ENCODE measurements at regions not wholly inside any gene's neighbourhood (a gene's known extent, or its start where the extent isn't known, plus 50 kb on each side); places are given as distances from the start of the nearest gene placed in this dataset.

DNA sequence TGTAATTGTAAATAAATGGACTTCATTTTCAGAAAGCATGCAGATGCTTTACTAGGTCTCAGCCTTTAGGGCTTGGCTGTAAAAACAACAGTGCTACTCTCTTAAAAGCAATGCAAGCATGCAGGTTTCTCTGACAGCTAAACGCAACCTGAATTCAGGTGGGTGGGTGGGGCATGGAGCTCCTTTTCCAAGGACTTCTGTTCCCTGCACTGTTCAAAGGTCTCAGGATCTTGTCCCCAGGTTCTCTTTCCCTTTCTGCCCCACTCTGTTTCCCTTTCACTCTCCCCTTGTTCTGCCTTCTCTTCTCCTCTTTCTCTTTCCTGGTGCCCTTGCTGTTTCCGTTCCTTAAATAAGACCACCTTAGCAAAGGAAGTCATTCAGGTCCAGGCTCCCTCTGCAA lies 1527.5 kb upstream of the SLC10A2 start:
- peak; percentile 13 for DNase-seq (ENCODE audit: low spot score)
- peak overlapping the region; percentile 33 for H3K27ac ChIP-seq
- TF ChIP-seq EZH2phosphoT487 (IDR thresholded peaks at IDR 0.05; ENCODE audit: low read depth, severe bottlenecking, unreplicated experiment) (no peak), CTCF (IDR thresholded peaks at IDR 0.05; ENCODE audit: poor library complexity) (no peak), EZH2 (IDR thresholded peaks at IDR 0.05; ENCODE audit: borderline replicate concordance) (no peak)

DNA sequence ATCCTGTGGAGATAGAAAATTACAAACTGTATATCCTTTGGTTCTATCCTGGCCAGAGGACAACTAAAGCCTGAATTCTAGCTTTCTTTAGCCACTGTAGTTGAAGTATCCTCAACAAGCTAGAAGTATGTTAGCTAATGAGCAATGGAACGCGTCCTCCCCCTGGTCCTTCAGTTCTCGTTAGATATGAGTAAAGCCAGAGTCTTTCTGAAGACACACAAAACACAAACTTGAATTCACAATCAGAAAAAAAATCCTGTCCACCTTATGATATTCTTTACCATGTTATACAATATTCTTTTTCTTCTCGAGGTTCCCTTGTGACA lies 1527.0 kb upstream of the SLC10A2 start:
- H3K4me1 ChIP-seq (ENCODE audit: insufficient read depth) = peaks cover 10% of the 10 kb centered on the region
- H3K9me2 ChIP-seq (replicated peaks; ENCODE audit: insufficient read depth) = no peaks in the 10 kb centered on the region
- peak overlapping the region; percentile 33 for H3K27ac ChIP-seq
- H3K4me3 ChIP-seq = no peak overlapping the region
- TF ChIP-seq EZH2phosphoT487 (IDR thresholded peaks at IDR 0.05; ENCODE audit: low read depth, severe bottlenecking, unreplicated experiment) (no peak), EZH2 (IDR thresholded peaks at IDR 0.05; ENCODE audit: borderline replicate concordance) (no peak), CTCF (IDR thresholded peaks at IDR 0.05; ENCODE audit: poor library complexity) (no peak)
- no peaks in the 10 kb centered on the region for H4K20me1 ChIP-seq (ENCODE audit: insufficient read depth, poor library complexity, severe bottlenecking)
- no peak overlapping the region for H2AFZ ChIP-seq
- no peaks in the 10 kb centered on the region for H3K79me2 ChIP-seq
- no peak for DNase-seq (ENCODE audit: low spot score)
- no peaks in the 10 kb centered on the region for H3K9me3 ChIP-seq (ENCODE audit: low read depth)
- H3K27me3 ChIP-seq = no peaks in the 10 kb centered on the region
- WGBS (ENCODE audit: low lambda C conversion rate, missing lambda C conversion rate) = 82% methylated on average over 4 of the region's 4 CpGs
- no peaks in the 10 kb centered on the region for H3K36me3 ChIP-seq (replicated peaks; ENCODE audit: insufficient read depth, low read depth)
- H3K4me2 ChIP-seq = no peak overlapping the region

More for the DNA sequence above, 1527.5 kb upstream of the SLC10A2 start:
- Histone ChIP-seq H3K4me2 (peak overlapping the region; percentile 17), H3K27me3 (no peaks in the 10 kb centered on the region), H4K20me1 (ENCODE audit: insufficient read depth, poor library complexity, severe bottlenecking) (no peaks in the 10 kb centered on the region), H2AFZ (no peak overlapping the region), H3K9me2 (replicated peaks; ENCODE audit: insufficient read depth) (no peaks in the 10 kb centered on the region), H3K79me2 (no peaks in the 10 kb centered on the region), H3K4me3 (no peak overlapping the region), H3K36me3 (replicated peaks; ENCODE audit: insufficient read depth, low read depth) (no peaks in the 10 kb centered on the region), H3K4me1 (ENCODE audit: insufficient read depth) (peaks cover 10% of the 10 kb centered on the region), H3K9me3 (ENCODE audit: low read depth) (no peaks in the 10 kb centered on the region)
- 78% methylated on average over 2 of the region's 2 CpGs for WGBS (ENCODE audit: low lambda C conversion rate, missing lambda C conversion rate)

DNA sequence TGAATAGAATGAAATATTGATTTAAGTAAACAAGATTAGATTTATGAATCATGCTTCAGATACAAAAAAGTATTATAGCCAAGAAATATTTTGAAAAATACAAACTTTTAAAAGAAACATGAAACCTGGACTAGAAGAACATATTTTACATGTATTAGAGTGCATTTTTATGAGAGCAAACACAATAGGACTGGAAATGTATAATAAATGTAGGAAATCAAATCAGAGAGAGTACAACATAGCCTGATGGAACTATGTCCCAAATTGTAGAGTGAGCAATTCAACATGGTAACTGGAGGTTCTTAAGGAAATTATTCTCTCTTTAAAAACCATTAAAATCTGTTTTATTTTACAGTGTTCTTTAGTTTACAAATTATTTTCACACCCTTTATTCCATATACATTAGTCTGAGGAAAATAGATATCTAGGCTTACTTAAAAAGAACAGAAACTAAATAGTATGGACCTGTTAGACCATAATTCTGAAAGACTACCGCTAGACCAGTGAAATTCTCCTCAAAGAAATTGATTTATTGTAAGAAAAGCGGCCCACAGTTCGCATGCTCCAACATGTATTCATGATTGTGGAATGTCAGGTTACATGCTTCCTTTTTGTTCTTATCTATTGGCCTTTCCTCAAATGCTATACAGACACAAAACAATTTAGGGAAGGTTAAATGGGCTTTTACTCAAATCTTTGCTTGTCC lies 1526.5 kb upstream of the SLC10A2 start:
- Histone ChIP-seq H3K4me2 (no peak overlapping the region), H3K27me3 (no peaks in the 10 kb centered on the region), H3K27ac (peak overlapping the region; percentile 33), H2AFZ (no peak overlapping the region), H3K36me3 (replicated peaks; ENCODE audit: insufficient read depth, low read depth) (no peaks in the 10 kb centered on the region), H3K4me3 (no peak overlapping the region), H3K9me3 (ENCODE audit: low read depth) (no peaks in the 10 kb centered on the region), H3K79me2 (no peaks in the 10 kb centered on the region), H3K9me2 (replicated peaks; ENCODE audit: insufficient read depth) (no peaks in the 10 kb centered on the region), H3K4me1 (ENCODE audit: insufficient read depth) (peaks cover 10% of the 10 kb centered on the region), H4K20me1 (ENCODE audit: insufficient read depth, poor library complexity, severe bottlenecking) (no peaks in the 10 kb centered on the region)
- no peak for DNase-seq (ENCODE audit: low spot score)
- 86% methylated on average over 3 of the region's 3 CpGs for WGBS (ENCODE audit: low lambda C conversion rate, missing lambda C conversion rate)
- TF ChIP-seq CTCF (IDR thresholded peaks at IDR 0.05; ENCODE audit: poor library complexity) (no peak), EZH2 (IDR thresholded peaks at IDR 0.05; ENCODE audit: borderline replicate concordance) (no peak), EZH2phosphoT487 (IDR thresholded peaks at IDR 0.05; ENCODE audit: low read depth, severe bottlenecking, unreplicated experiment) (no peak)

All from hepatocyte (in vitro differentiated cells).